H1 (cell line): ENCODE measurements at regions not wholly inside any gene's neighbourhood (a gene's known extent, or its start where the extent isn't known, plus 50 kb on each side); places are given as distances from the start of the nearest gene placed in this dataset.

Experiments used
- CTCF ChIA-PET: fragments of 300-600 bp; sonication (Branson Sonifier 250); formaldehyde crosslinking; loops from one replicate; lab custom pipeline; 2021; ENCODE audit not compliant: partially characterized antibody; lab: Charles Lee
- POLR2A ChIA-PET: fragments of 300-600 bp; sonication (Branson Sonifier 250); formaldehyde crosslinking; loops from one replicate; lab custom pipeline; 2021; ENCODE audit warnings: inconsistent platforms; ENCODE audit not compliant: partially characterized antibody; lab: Charles Lee
- DNase-seq, 2 experiments: peaks; one replicate each; pipeline versions ENCODE4 v3.0.0 to v3.0.0-alpha.2; 2010 to 2022; ENCODE audit warnings: low spot score in 2 of 2, low read depth in 1 of 2, mixed read lengths in 1 of 2
- FAIRE-seq: peaks from 2 replicates; lab custom pipeline; 2011; peaks lifted over from hg19 to GRCh38; lab: Jason Lieb, UNC
- H2AFZ ChIP-seq: 2 replicates; pipeline ENCODE4 v1.8.1; 2012; ENCODE audit warnings: low read length, inconsistent platforms
- H2AK5ac ChIP-seq: 2 replicates; pipeline ENCODE4 v1.6.1; 2013; ENCODE audit warnings: low read depth, low read length
- H2BK120ac ChIP-seq: replicated peaks from 2 replicates; pipeline ENCODE3; 2013; ENCODE audit warnings: low read depth, low read length, inconsistent platforms
- H2BK12ac ChIP-seq: 2 replicates; pipeline ENCODE4 v1.6.1; 2013; ENCODE audit warnings: low read depth, low read length
- H2BK15ac ChIP-seq: 2 replicates; pipeline ENCODE4 v1.6.1; 2013; ENCODE audit warnings: low read length
- H2BK20ac ChIP-seq: 2 replicates; pipeline ENCODE4 v1.6.1; 2013; ENCODE audit warnings: low read length
- H2BK5ac ChIP-seq: 2 replicates; pipeline ENCODE4 v1.6.1; 2013; ENCODE audit warnings: low read depth, low read length
- H3K14ac ChIP-seq: 2 replicates; pipeline ENCODE4 v1.6.1; 2013; ENCODE audit warnings: inconsistent platforms; ENCODE audit not compliant: insufficient read length
- H3K18ac ChIP-seq: 2 replicates; pipeline ENCODE4 v1.6.1; 2013; ENCODE audit warnings: low read length; ENCODE audit errors: extremely low read depth
- H3K23ac ChIP-seq: 2 replicates; pipeline ENCODE4 v1.6.1; 2013; ENCODE audit warnings: inconsistent platforms; ENCODE audit not compliant: insufficient read length
- H3K23me2 ChIP-seq: 2 replicates; pipeline ENCODE4 v1.6.1; 2013; ENCODE audit warnings: low read depth, low read length
- H3K27ac ChIP-seq: 2 replicates; pipeline ENCODE4 v1.6.1; 2011; ENCODE audit warnings: low read depth, low read length, inconsistent platforms
- H3K27me3 ChIP-seq, 4 experiments: replicated peaks in 1 of 4; 1 replicate in 1 of 4; 2 replicates in 3 of 4; pipeline versions ENCODE4 v1.6.1 to v1.8.1; 2011 to 2013; ENCODE audit warnings: low read length in 3 of 4, mild to moderate bottlenecking in 3 of 4, inconsistent platforms in 2 of 4, mixed read lengths in 2 of 4, moderate library complexity in 1 of 4; ENCODE audit not compliant: control insufficient read depth in 3 of 4, insufficient read depth in 3 of 4; ENCODE audit errors: extremely low read depth in 1 of 4
- H3K36me3 ChIP-seq, 4 experiments: 2 replicates each; pipeline versions ENCODE4 v1.6.1 to v1.8.1; 2011 to 2013; ENCODE audit warnings: mild to moderate bottlenecking in 4 of 4, low read length in 3 of 4, moderate library complexity in 2 of 4, control low read depth in 1 of 4, inconsistent platforms in 1 of 4; ENCODE audit not compliant: insufficient read depth in 4 of 4, control insufficient read depth in 2 of 4
- H3K4ac ChIP-seq: replicated peaks from 2 replicates; pipeline ENCODE3; 2013; ENCODE audit warnings: low read length, low read depth, mixed read lengths, inconsistent platforms; ENCODE audit not compliant: insufficient read length
- H3K4me1 ChIP-seq, 4 experiments: replicated peaks in 1 of 4; 1 replicate in 1 of 4; 2 replicates in 3 of 4; pipeline versions ENCODE4 v1.6.1 to v1.8.1; 2011 to 2013; ENCODE audit warnings: low read length in 3 of 4, inconsistent platforms in 2 of 4, mixed read lengths in 1 of 4; ENCODE audit not compliant: insufficient read depth in 4 of 4, control insufficient read depth in 3 of 4
- H3K4me2 ChIP-seq, 2 experiments: 2 replicates each; pipeline versions ENCODE4 v1.6.1 to v1.8.1; 2011 to 2013; ENCODE audit warnings: low read depth in 2 of 2, low read length in 2 of 2, control low read depth in 1 of 2, inconsistent platforms in 1 of 2, mild to moderate bottlenecking in 1 of 2; ENCODE audit not compliant: insufficient read depth in 1 of 2
- H3K4me3 ChIP-seq, 4 experiments: fragments of 200-600, 300-600 bp in 1 of 4; sonication (generic), shearing (Covaris generic), sonication (Bioruptor Twin) in 1 of 4; 2 replicates each; pipeline versions ENCODE4 v1.5.1 to v1.8.1; 2011 to 2016; ENCODE audit warnings: low read length in 4 of 4, low read depth in 3 of 4, control low read depth in 2 of 4, inconsistent platforms in 2 of 4, mild to moderate bottlenecking in 2 of 4, mixed read lengths in 1 of 4, moderate library complexity in 1 of 4; ENCODE audit not compliant: insufficient read depth in 2 of 4; ENCODE audit errors: extremely low read depth in 1 of 4
- H3K56ac ChIP-seq: replicated peaks from 2 replicates; pipeline ENCODE3; 2013; ENCODE audit warnings: low read depth, mild to moderate bottlenecking, mixed read lengths, low read length, inconsistent platforms; ENCODE audit not compliant: insufficient read length
- H3K79me1 ChIP-seq: 2 replicates; pipeline ENCODE4 v1.6.1; 2013; ENCODE audit warnings: low read depth, low read length, control low read depth
- H3K79me2 ChIP-seq, 2 experiments: 2 replicates each; pipeline versions ENCODE4 v1.6.1 to v1.8.1; 2012 to 2013; ENCODE audit warnings: low read length in 2 of 2, mild to moderate bottlenecking in 2 of 2, inconsistent platforms in 1 of 2; ENCODE audit not compliant: insufficient read depth in 2 of 2, control insufficient read depth in 1 of 2
- H3K9ac ChIP-seq, 4 experiments: replicated peaks in 1 of 4; 1 replicate in 1 of 4; 2 replicates in 3 of 4; pipeline versions ENCODE4 v1.6.1 to v1.8.1; 2011 to 2013; ENCODE audit warnings: low read depth in 3 of 4, low read length in 3 of 4, control low read depth in 2 of 4, mild to moderate bottlenecking in 2 of 4, moderate library complexity in 2 of 4, inconsistent platforms in 1 of 4; ENCODE audit errors: extremely low read depth in 1 of 4
- H3K9me3 ChIP-seq, 2 experiments: 2 replicates each; pipeline versions ENCODE4 v1.6.1 to v1.8.1; 2012 to 2013; ENCODE audit warnings: mild to moderate bottlenecking in 2 of 2, moderate library complexity in 2 of 2, control low read depth in 1 of 2, inconsistent platforms in 1 of 2, low read depth in 1 of 2, low read length in 1 of 2, mixed read lengths in 1 of 2; ENCODE audit not compliant: insufficient read depth in 2 of 2
- H4K20me1 ChIP-seq, 2 experiments: replicated peaks in 1 of 2; 2 replicates each; pipeline versions ENCODE3 to v1.8.1; 2011 to 2013; ENCODE audit warnings: inconsistent platforms in 2 of 2, low read length in 2 of 2, mild to moderate bottlenecking in 1 of 2; ENCODE audit not compliant: insufficient read depth in 2 of 2, control insufficient read depth in 1 of 2
- H4K5ac ChIP-seq: 2 replicates; pipeline ENCODE4 v1.6.1; 2013; ENCODE audit warnings: low read length, low read depth, mixed read lengths, inconsistent platforms; ENCODE audit not compliant: insufficient read length
- H4K8ac ChIP-seq: 2 replicates; pipeline ENCODE4 v1.8.0; 2013; ENCODE audit warnings: mild to moderate bottlenecking, moderate library complexity, low read length, inconsistent platforms; ENCODE audit not compliant: insufficient read depth; ENCODE audit errors: extremely low read depth
- H4K91ac ChIP-seq: replicated peaks from 2 replicates; pipeline ENCODE3; 2013; ENCODE audit warnings: low read length, mixed read lengths, inconsistent platforms; ENCODE audit not compliant: insufficient read length
- ASH2L ChIP-seq: fragments of 200-600, 300-600 bp; sonication (generic); IDR thresholded peaks from one replicate; pipeline ENCODE4 v1.7.1; 2017; ENCODE audit warnings: low read length
- BCL11A ChIP-seq, 2 experiments: IDR thresholded peaks; one replicate each; pipeline ENCODE4 v1.6.1; 2011; ENCODE audit warnings: low read depth in 2 of 2, low read length in 2 of 2, mild to moderate bottlenecking in 2 of 2
- GABPA ChIP-seq: IDR thresholded peaks from 2 replicates; pipeline ENCODE4 v1.6.1; 2011; ENCODE audit warnings: mild to moderate bottlenecking, low read length, moderate library complexity, borderline replicate concordance; ENCODE audit not compliant: insufficient read depth
- GTF2F1 ChIP-seq: IDR thresholded peaks from 2 replicates; pipeline ENCODE4 v1.6.1; 2012; ENCODE audit warnings: low read depth, low read length, improper control_type of control experiment, borderline replicate concordance
- JUND ChIP-seq: IDR thresholded peaks from 2 replicates; pipeline ENCODE4 v1.6.1; 2011; ENCODE audit warnings: mild to moderate bottlenecking, improper control_type of control experiment, low read length
- KDM5A ChIP-seq: fragments of 200-600 bp; IDR thresholded peaks from 2 replicates; pipeline ENCODE4 v1.7.1; 2012; ENCODE audit warnings: mild to moderate bottlenecking, low read length, inconsistent platforms, mixed read lengths
- NRF1 ChIP-seq: IDR thresholded peaks from 2 replicates; pipeline ENCODE4 v1.6.1; 2011; ENCODE audit warnings: mild to moderate bottlenecking, low read depth, low read length, improper control_type of control experiment
- PHF8 ChIP-seq: fragments of 200-600 bp; sonication (generic); conservative IDR thresholded peaks from 2 replicates; pipeline ENCODE4 v1.7.1; 2012; ENCODE audit warnings: low read depth, mild to moderate bottlenecking, inconsistent platforms, low read length, moderate library complexity
- POLR2A ChIP-seq, 2 experiments: IDR thresholded peaks; 1 replicate in 1 of 2; 2 replicates in 1 of 2; pipeline ENCODE4 v1.6.1; 2011; ENCODE audit warnings: low read depth in 2 of 2, low read length in 2 of 2, mild to moderate bottlenecking in 2 of 2; ENCODE audit errors: control extremely low read depth in 1 of 2
- RAD21 ChIP-seq, 2 experiments: IDR thresholded peaks in 1 of 2; conservative IDR thresholded peaks in 1 of 2; 2 replicates each; pipeline ENCODE4 v1.6.1; 2011; ENCODE audit warnings: low read depth in 2 of 2, low read length in 2 of 2, improper control_type of control experiment in 1 of 2, inconsistent platforms in 1 of 2, mild to moderate bottlenecking in 1 of 2, moderate library complexity in 1 of 2
- RBBP5 ChIP-seq: IDR thresholded peaks from 2 replicates; pipeline ENCODE4 v1.7.1; 2012; ENCODE audit warnings: low read depth, mild to moderate bottlenecking, inconsistent platforms, low read length, moderate library complexity, borderline replicate concordance
- SP2 ChIP-seq: IDR thresholded peaks from 2 replicates; pipeline ENCODE4 v1.6.1; 2012; ENCODE audit warnings: mild to moderate bottlenecking, low read length, inconsistent platforms
- WGBS, 2 experiments: shearing (Covaris generic) in 1 of 2; methylation state at CpG; one replicate each; pipeline versions ENCODE4 v1.1.6 to v1.1.7; 2013 to 2015; ENCODE audit warnings: low lambda C conversion rate in 2 of 2, mixed read lengths in 2 of 2, inconsistent platforms in 1 of 2, low coverage in 1 of 2, missing lambda C conversion rate in 1 of 2; ENCODE audit not compliant: insufficient replicate concordance in 2 of 2, insufficient coverage in 1 of 2, insufficient read length in 1 of 2; ENCODE audit errors: extremely low coverage in 1 of 2, missing lambda C conversion rate in 1 of 2; 5-methylcytosine and 5-hydroxymethylcytosine counted together
- TF ChIP-seq, protein P1 (sequence below): IDR thresholded peaks from 2 replicates; pipeline ENCODE4 v1.6.1; 2012; ENCODE audit warnings: inconsistent platforms

DNA sequence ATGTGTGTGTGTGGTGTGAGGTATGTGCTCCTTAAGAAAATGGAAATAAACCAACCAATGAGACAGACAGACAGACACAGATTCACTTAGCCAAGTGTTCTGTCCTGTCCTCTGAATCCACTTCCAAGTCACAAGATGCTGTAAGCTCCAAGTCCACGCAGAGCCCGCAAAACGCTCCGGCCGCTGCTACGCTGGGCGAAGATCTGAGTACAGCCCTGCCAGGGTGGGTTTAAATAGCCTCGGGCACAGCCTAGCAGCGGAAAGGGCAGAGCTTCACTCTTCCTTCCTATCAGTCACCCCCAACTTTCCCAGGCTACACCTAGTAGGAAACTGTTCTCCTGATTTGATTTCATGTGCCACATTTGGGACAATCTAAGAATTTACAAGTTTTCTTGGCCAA, 121.2 kb upstream of the ANKRD30BL start:
- Histone ChIP-seq H3K9ac (no peak overlapping the region), H2BK120ac (no peak overlapping the region), H3K4ac (no peak overlapping the region), H3K14ac (no peak overlapping the region), H2BK15ac (no peak overlapping the region), H3K79me1 (no peaks in the 10 kb centered on the region), H4K5ac (no peak overlapping the region), H2BK12ac (no peak overlapping the region), H3K56ac (no peak overlapping the region), H3K4me3 (no peak overlapping the region), H4K20me1 (no peaks in the 10 kb centered on the region), H4K8ac (no peak overlapping the region), H2AK5ac (no peak overlapping the region), H3K18ac (no peak overlapping the region; the same call in 1 of the 2 replicates), H2BK5ac (no peak overlapping the region), H3K36me3 (no peaks in the 10 kb centered on the region), H3K9me3 (peaks cover 2 to 25% of the 10 kb centered on the region in 2 experiments), H3K27ac (no peak overlapping the region), H3K4me1 (no peaks in the 10 kb centered on the region), H2AFZ (no peak overlapping the region), H3K23ac (no peak overlapping the region), H3K79me2 (no peaks in the 10 kb centered on the region), H3K4me2 (no peak overlapping the region), H3K23me2 (no peaks in the 10 kb centered on the region), H2BK20ac (no peak overlapping the region), H3K27me3 (no peaks in the 10 kb centered on the region), H4K91ac (no peak overlapping the region)
- WGBS, 2 experiments = 97% methylated on average over 9 of the region's 9 CpGs; no CpG with 5 or more reads in 1 of the 2 experiments
- ChIA-PET CTCF (interaction anchor here (1.4 kb wide), 1 partner anchor 66 kb away, joined by 4 read pairs; no protein-coding TSS in a partner anchor), POLR2A (no interaction called here)
- DNase-seq (no peak), FAIRE-seq (no peak)
- TF ChIP-seq, protein P1, sequence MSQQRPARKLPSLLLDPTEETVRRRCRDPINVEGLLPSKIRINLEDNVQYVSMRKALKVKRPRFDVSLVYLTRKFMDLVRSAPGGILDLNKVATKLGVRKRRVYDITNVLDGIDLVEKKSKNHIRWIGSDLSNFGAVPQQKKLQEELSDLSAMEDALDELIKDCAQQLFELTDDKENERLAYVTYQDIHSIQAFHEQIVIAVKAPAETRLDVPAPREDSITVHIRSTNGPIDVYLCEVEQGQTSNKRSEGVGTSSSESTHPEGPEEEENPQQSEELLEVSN = no peak
- no peak for TF ChIP-seq SP2
- no peak for TF ChIP-seq GTF2F1
- no peak for TF ChIP-seq RAD21 (IDR thresholded peaks at IDR 0.05 in 1 of 2, conservative IDR thresholded peaks at IDR 0.05 in 1 of 2; ENCODE audit: low read depth in 2 of 2, low read length in 2 of 2)
- TF ChIP-seq PHF8 = no peak
- TF ChIP-seq NRF1 = no peak
- no peak for TF ChIP-seq BCL11A (IDR thresholded peaks at IDR 0.05; ENCODE audit: low read depth in 2 of 2, low read length in 2 of 2)
- TF ChIP-seq KDM5A = no peak
- TF ChIP-seq POLR2A (IDR thresholded peaks at IDR 0.05; ENCODE audit: control extremely low read depth in 1 of 2, low read depth in 2 of 2, low read length in 2 of 2) = no peak
- no peak for TF ChIP-seq GABPA
- TF ChIP-seq RBBP5 = no peak
- no peak for TF ChIP-seq JUND
- no peak for TF ChIP-seq ASH2L
